GM19025 (cell line): ENCODE measurements at regions not wholly inside any gene's neighbourhood (a gene's known extent, or its start where the extent isn't known, plus 50 kb on each side); places are given as distances from the start of the nearest gene placed in this dataset.
"Not testable (repeated sequence)": the region's sequence is repeated elsewhere in the genome, so short reads cannot be mapped to it uniquely, and the experiment has no call there.

Experiments
- ATAC-seq: cut with Tn5 transposase; IDR thresholded peaks from one replicate; pipeline ENCODE4 v1.9.1; 2021; ENCODE audit warnings: mild to moderate bottlenecking, low read depth, moderate library complexity; ENCODE audit not compliant: unreplicated experiment

GRCh38 chr9:39463696-39464095 lies 108.2 kb downstream of the SPATA31A1 start:
- peak; percentile 30 for ATAC-seq

GRCh38 chr9:39464122-39464777 lies 108.8 kb downstream of the SPATA31A1 start:
- peak; percentile 99 for ATAC-seq

- peak; percentile 86 for ATAC-seq
These were observed 119.0 kb downstream of the SPATA31A1 start for GRCh38 chr9:39474499-39474898.

DNA sequence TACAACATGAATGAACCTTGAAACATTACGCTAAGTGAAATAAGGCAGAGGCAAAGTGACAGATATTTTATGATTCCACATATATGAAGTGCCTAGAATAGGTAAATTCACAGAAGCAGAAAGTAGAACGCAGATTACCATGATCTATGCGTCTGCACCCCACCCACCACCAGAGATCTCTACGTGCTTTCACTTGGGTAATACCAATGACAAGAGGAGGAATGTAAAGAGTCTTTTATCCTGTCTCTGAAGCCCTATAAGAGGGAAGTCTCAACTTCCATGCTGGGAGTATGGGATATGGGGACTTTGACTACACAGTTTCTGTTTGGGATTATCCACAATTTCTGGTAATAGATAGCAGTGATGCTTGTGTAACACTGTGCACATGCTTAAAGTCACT lies 127.6 kb downstream of the SPATA31A1 start:
- ATAC-seq, result not testable (repeated sequence)

DNA sequence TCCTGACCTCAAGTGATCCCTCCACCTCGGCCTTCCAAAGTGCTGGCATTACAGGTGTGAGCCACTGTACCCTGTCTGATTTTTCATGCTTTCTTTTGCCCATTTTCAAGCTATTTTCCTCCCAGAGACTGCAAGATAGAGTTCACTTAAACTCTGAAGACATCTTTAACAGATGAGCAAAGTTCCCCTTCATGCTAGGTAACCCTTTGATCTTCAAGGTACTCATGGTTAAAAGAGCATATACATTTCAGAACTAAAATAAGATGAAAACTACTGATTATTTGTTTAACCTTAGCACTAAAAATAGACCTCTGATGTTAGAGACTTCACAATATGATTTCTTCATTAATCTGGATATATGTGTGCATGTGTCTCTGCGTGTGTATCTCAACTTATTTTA lies 128.4 kb downstream of the SPATA31A1 start:
- ATAC-seq, result peak; percentile 14

DNA sequence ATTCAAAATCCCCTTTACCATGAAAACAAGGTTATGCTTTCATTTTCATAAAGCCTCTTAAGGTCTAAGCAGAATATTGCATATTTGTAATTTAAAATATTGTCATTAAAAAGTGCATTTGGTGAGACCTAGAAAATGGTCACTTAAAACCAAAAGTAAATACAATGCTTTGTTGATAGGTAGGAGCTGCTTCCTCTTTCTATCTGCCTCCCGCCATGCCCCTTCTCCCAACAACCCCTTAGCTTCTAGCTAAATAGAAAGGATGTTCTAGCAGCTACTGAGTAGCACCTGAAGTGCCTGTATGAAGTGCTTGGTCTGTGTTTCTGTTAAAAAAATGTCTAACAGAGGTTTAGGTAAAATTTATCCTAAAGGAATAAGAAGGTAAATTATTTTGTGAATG lies 128.8 kb downstream of the SPATA31A1 start:
- peak; percentile 73 for ATAC-seq

GRCh38 chr9:39487477-39487876 lies 132.0 kb downstream of the SPATA31A1 start:
- not testable (repeated sequence) for ATAC-seq

GRCh38 chr9:39496248-39496647 lies 140.8 kb downstream of the SPATA31A1 start:
- not testable (repeated sequence) for ATAC-seq

DNA sequence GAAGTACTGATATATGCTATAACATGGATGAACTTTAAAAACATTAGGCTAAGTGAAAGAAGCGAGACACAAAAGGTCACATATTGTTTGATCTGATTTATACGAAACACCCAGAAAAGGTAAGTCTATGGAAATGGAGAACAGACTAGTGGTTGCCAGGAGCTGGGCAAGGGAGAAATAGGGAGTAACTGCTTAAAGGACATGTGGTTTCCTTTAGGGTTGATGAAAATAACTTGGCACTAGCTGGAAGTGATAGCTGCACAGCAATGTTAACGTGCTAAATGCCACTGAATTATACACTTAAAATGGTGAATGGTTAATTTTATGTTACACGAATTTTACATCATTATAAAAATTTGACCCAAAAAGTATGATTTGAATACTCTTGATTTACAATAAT lies 147.7 kb downstream of the SPATA31A1 start:
- ATAC-seq, result not testable (repeated sequence)

- ATAC-seq, result not testable (repeated sequence)
These were observed 172.0 kb downstream of the SPATA31A1 start for GRCh38 chr9:39527387-39528029.

GRCh38 chr9:39532597-39532996 lies 177.1 kb downstream of the SPATA31A1 start:
- ATAC-seq, result not testable (repeated sequence)

DNA sequence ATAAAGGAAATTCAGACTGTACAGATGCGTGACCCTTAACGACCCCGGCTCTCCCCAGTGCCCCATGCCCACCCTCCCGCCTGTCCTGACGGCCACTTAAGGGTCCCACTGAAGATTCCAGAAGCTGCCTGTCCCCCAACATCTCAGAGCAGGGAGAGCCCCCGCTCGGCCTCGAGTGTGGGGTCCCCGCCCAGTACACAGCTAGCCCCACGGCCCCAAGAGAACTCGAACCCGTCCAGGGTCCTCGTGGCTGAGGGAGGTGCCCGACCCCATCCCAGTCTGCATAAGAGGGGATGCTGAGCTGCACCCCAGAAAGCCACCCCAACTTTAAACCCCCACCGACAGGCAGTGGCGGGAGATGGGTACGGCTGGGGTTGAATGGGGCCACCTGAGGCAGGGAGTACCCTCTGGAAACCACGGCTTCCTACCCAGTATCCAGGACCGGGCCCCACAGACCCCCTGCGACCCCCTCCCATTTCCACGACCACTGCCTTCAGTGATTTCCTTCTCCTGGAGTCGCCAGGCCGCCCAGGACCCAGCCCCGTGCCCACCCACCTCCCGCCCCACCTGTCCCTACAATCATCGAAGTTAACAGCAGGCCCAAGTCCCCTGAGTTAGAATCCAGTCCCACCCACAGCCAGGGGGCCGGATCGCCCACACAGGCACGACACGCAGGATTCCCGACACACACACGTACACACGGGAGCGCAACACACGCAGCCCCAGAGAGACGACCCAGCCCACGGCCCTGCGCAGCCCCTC lies 177.7 kb downstream of the SPATA31A1 start:
- not testable (repeated sequence) for ATAC-seq

DNA sequence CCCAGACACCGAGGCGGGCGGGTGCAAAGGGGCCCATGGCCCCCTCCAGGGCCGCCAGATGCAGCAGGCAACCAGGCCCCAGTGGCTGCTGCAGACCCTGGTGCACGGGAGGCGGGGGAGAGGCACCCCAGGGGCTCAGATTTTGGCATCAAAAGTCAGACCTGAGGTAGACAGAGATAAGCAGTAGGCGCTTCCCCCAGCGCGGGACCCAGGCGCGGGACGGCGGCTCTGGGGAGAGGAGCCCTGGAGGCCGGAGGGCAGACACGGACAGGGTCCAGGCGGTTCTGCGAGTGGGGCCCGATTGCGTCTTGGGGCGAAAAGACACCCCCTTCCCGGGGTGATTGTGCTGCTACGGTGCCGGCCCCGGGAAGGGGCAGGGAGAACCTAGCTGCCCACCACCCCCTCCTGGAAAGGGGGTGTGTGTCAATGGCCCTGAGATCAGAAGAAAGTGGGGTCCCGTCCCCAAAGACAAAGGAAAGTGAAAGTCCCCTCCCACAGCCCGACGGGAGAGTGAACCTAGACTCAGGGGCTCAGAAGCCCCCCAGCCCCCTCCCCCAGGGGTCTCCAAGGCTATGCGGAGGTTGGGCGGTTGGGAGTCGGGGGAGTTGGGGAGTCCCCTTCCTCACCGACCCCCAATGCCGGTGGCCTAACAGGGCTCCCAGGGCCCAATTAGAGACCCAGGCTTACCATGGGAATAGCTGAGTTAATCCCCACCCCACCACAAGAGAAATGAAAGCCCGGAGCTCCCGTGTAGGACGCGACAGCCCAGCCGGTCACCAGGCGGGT lies 178.5 kb downstream of the SPATA31A1 start:
- not testable (repeated sequence) for ATAC-seq

DNA sequence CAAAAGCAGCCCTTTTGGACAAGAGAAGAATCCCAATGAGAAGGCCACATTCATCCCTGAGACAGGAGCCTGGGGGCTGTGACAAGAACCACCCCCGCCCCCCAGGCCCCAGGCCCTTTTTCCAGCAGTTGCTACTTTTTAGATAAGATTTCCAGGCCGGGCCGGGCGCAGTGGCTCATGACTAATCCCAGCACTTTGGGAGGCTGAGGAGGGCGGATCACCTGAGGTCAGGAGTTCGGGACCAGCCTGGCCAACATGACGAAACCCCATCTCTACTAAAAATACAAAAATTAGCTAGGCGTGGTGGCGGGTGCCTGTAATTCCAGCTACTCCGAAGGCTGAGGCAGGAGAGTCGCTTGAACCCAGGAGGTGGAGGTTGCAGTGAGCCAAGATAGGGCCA lies 179.4 kb downstream of the SPATA31A1 start:
- ATAC-seq, result not testable (repeated sequence)

DNA sequence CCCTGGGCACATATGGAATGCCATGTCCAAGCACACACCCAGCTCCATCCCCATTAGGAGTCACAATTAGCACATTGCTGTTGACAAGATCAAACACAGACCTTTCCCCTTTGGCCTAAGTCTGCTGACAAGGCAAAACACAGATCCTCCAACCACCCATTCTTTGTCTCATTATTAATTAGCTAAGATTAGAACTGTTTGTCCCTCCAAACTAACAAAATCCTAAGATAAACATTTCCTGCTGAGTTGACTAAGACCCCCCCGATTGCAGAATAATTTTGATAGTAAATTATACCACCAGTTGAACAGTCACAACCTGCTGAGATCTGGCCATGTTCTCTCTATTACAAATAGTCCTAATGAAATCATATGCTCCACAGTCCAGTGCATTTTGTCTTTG lies 186.7 kb downstream of the SPATA31A1 start:
- not testable (repeated sequence) for ATAC-seq

- not testable (repeated sequence) for ATAC-seq
These were observed 189.6 kb downstream of the SPATA31A1 start for GRCh38 chr9:39545079-39545478.

DNA sequence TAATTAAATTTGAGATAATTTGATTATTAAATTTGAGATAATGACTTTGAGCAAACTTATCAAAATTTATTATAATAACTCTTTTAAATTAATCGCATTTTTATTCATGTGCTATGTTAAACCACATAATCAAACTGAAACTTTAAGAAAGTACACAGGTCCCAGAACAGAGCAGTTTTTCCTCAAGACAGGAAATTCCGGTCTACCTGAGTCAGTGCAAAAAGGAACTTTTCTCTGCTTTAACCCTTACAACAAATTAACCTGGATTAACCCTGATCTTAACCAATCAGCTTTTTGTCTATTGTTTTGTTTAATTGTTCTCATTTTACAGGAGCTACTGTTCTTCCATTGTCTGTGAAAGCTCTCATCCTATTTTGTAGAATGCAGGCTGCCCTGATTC lies 195.1 kb downstream of the SPATA31A1 start:
- ATAC-seq, result not testable (repeated sequence)

DNA sequence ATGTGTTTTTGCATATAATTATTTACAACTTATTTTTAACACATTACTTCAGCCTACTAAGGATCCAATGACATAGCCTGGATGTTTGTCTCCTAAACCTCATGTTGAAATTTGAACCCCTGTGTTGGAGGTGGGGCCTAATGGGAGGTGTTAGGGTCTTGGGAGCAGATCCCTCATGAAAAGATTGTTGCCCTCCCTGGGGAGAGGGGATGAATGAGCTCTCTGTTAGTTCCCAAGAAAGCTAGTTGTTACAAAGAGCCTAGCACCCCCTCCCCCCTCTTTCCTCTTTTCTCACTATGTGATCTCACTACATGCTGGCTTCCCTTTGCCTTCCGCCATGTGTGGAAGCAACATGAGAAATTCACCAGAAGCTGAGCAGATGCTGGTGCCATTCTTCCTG lies 196.1 kb downstream of the SPATA31A1 start:
- not testable (repeated sequence) for ATAC-seq

DNA sequence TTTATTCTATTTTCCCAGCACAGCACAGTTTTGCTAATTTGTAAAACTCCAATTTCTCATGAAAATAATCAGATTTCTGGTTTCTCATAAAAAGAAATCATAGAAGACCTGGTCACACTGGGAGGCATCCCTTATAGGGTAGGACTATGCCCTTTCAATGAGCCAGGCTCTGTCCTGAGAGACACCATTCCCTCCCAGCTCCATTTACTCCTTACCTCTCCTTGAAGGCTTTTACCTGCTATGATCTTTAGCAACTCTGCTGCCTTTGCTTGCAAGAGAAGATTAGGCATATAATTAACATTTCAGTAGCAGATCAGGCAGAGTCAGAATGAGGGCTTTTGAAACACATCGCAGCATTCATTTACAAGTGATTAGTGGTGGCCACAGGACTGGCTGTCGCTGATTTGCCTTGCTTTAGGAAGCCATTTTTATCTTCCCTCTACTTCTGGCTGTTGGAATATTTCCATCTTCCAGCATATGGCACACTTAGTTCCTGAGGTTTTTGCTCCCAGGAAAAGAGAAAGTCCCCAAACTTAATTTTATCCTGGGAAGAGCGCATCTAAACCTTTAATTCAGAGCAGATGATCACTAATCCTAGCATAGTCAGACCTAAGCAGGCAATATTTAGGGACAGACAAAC lies 196.9 kb downstream of the SPATA31A1 start:
- ATAC-seq, result not testable (repeated sequence)

GRCh38 chr9:39554352-39554751 lies 198.9 kb downstream of the SPATA31A1 start:
- not testable (repeated sequence) for ATAC-seq
